ENCODE measurements at regions not wholly inside any gene's neighbourhood (a gene's known extent, or its start where the extent isn't known, plus 50 kb on each side); places are given as distances from the start of the nearest gene placed in this dataset.
A peak's percentile ranks its signal among the peaks of the same experiment; 100 is the strongest.

GRCh38 chr14:78022059-78022458, 148.1 kb upstream of the NRXN3 start:
- no peaks in the 10 kb centered on the region for H3K27me3 ChIP-seq
- DNase-seq (peak in 2 of 3 donors; percentile 45 to 49), ATAC-seq (peak; percentile 44 to 72 (median 54))
- no peak overlapping the region for H3K27ac ChIP-seq
- no peak overlapping the region for H3K4me3 ChIP-seq
- no peaks in the 10 kb centered on the region for H3K4me1 ChIP-seq
- no peaks in the 10 kb centered on the region for H3K9me3 ChIP-seq
- H3K36me3 ChIP-seq: no peaks in the 10 kb centered on the region
- intact Hi-C loops (cut with DNase I): no loop called here
- 23% methylated on average over 4 of the region's 5 CpGs for WGBS (ENCODE audit: insufficient coverage, low coverage, low lambda C conversion rate, missing lambda C conversion rate)
- peak in 3 of 4 donors; percentile 31 to 48 (median 31) for TF ChIP-seq CTCF (IDR thresholded peaks at IDR 0.05)
- TF ChIP-seq POLR2A (IDR thresholded peaks at IDR 0.05): no peak

- H3K36me3 ChIP-seq: no peaks in the 10 kb centered on the region
- TF ChIP-seq POLR2A (IDR thresholded peaks at IDR 0.05): no peak
- TF ChIP-seq CTCF (IDR thresholded peaks at IDR 0.05): no peak
- ATAC-seq: no peak
Measured at GRCh38 chr14:78023112-78023511, 147.1 kb upstream of the NRXN3 start.

GRCh38 chr14:78028471-78028870, 141.7 kb upstream of the NRXN3 start:
- H3K4me1 ChIP-seq: no peaks in the 10 kb centered on the region
- intact Hi-C loops (cut with DNase I): no loop called here
- H3K9me3 ChIP-seq: no peaks in the 10 kb centered on the region
- TF ChIP-seq POLR2A (IDR thresholded peaks at IDR 0.05) (no peak), CTCF (IDR thresholded peaks at IDR 0.05) (no peak)
- ATAC-seq (no peak), DNase-seq (no peak)
- no peak overlapping the region for H3K4me3 ChIP-seq
- WGBS (ENCODE audit: insufficient coverage, low coverage, low lambda C conversion rate, missing lambda C conversion rate): 50% methylated on average over 1 of the region's 1 CpG
- H3K36me3 ChIP-seq: no peaks in the 10 kb centered on the region
- no peak overlapping the region for H3K27ac ChIP-seq
- no peaks in the 10 kb centered on the region for H3K27me3 ChIP-seq

More at GRCh38 chr14:78023112-78023511, 147.1 kb upstream of the NRXN3 start:
- Histone ChIP-seq H3K4me1 (no peaks in the 10 kb centered on the region), H3K27ac (no peak overlapping the region), H3K4me3 (no peak overlapping the region), H3K27me3 (no peaks in the 10 kb centered on the region), H3K9me3 (no peaks in the 10 kb centered on the region)
- no peak for DNase-seq
- 55% methylated on average over 2 of the region's 2 CpGs for WGBS (ENCODE audit: insufficient coverage, low coverage, low lambda C conversion rate, missing lambda C conversion rate)
- intact Hi-C loops (cut with DNase I): no loop called here

- Histone ChIP-seq H3K36me3 (no peaks in the 10 kb centered on the region), H3K4me3 (no peak overlapping the region), H3K27me3 (no peaks in the 10 kb centered on the region), H3K9me3 (no peaks in the 10 kb centered on the region), H3K4me1 (no peaks in the 10 kb centered on the region), H3K27ac (no peak overlapping the region)
- ATAC-seq (peak in 1 of 4 donors; percentile 26), DNase-seq (no peak)
- TF ChIP-seq POLR2A (IDR thresholded peaks at IDR 0.05) (no peak), CTCF (IDR thresholded peaks at IDR 0.05) (no peak)
- 14% methylated on average over 11 of the region's 16 CpGs for WGBS (ENCODE audit: insufficient coverage, low coverage, low lambda C conversion rate, missing lambda C conversion rate)
- intact Hi-C loops (cut with DNase I): no loop called here
Measured at GRCh38 chr14:78029601-78030372, 140.4 kb upstream of the NRXN3 start.

All from right lobe of liver (tissue), 6 donors.